Panc1 (cell line): ENCODE measurements at regions not wholly inside any gene's neighbourhood (a gene's known extent, or its start where the extent isn't known, plus 50 kb on each side); places are given as distances from the start of the nearest gene placed in this dataset.

Source experiments
- ATAC-seq: fragments of 200-7000 bp; cut with Tn5 transposase; 2 replicates; pipeline ENCODE4 v1.9.1; 2020; ENCODE audit warnings: mild to moderate bottlenecking, moderate library complexity
- BruUV-seq: library from RNA; stranded (reverse); fragments of 400-500 nt; replicated peaks from 2 replicates; lab custom pipeline; 2021; lab: Mats Ljungman, UMichigan
- CTCF ChIA-PET: fragments of 300-600 bp; sonication (Branson Sonifier 250); formaldehyde crosslinking; loops from one replicate; lab custom pipeline; 2022; ENCODE audit warnings: antibody characterized with exemption; lab: Charles Lee
- POLR2A ChIA-PET: fragments of 300-600 bp; sonication (Branson Sonifier 250); formaldehyde crosslinking; loops from one replicate; lab custom pipeline; 2022; ENCODE audit warnings: antibody characterized with exemption; lab: Charles Lee
- DNase-seq: peaks from one replicate; pipeline ENCODE4 v3.0.0-alpha.2; 2010; ENCODE audit warnings: low read depth, low spot score
- H3K27ac ChIP-seq: 2 replicates; pipeline ENCODE4 v1.5.1; 2011; ENCODE audit warnings: mild to moderate bottlenecking, low read length, inconsistent platforms
- H3K27me3 ChIP-seq: fragments of 200-500 bp; sonication (Bioruptor generic); 2 replicates; pipeline ENCODE4 v1.6.0; 2014; ENCODE audit warnings: low read length, inconsistent platforms; ENCODE audit not compliant: control insufficient read depth, insufficient read depth
- H3K36me3 ChIP-seq: fragments of 200-500 bp; sonication (Bioruptor generic); 2 replicates; pipeline ENCODE4 v1.5.1; 2014; ENCODE audit warnings: inconsistent platforms, mild to moderate bottlenecking, low read length, moderate library complexity; ENCODE audit not compliant: control insufficient read depth, insufficient read depth
- H3K4me1 ChIP-seq: 2 replicates; pipeline ENCODE4 v1.5.1; 2011; ENCODE audit warnings: inconsistent platforms, mild to moderate bottlenecking, low read length, moderate library complexity; ENCODE audit not compliant: control insufficient read depth, insufficient read depth
- H3K4me3 ChIP-seq, 2 experiments: 2 replicates each; pipeline ENCODE4 v1.5.1; 2011 to 2012; ENCODE audit warnings: low read depth in 2 of 2, low read length in 2 of 2, mild to moderate bottlenecking in 2 of 2, inconsistent platforms in 1 of 2, moderate library complexity in 1 of 2
- H3K9me3 ChIP-seq: fragments of 200-500 bp; sonication (Bioruptor generic); 2 replicates; pipeline ENCODE4 v1.5.1; 2014; ENCODE audit warnings: low read depth, mild to moderate bottlenecking, inconsistent platforms, low read length, moderate library complexity; ENCODE audit not compliant: control insufficient read depth, insufficient read depth
- POLR2AphosphoS5 ChIP-seq: IDR thresholded peaks from 2 replicates; pipeline ENCODE4 v1.6.1; 2012; ENCODE audit warnings: mild to moderate bottlenecking, low read depth, low read length, moderate library complexity
- SIN3A ChIP-seq: IDR thresholded peaks from 2 replicates; pipeline ENCODE4 v1.6.1; 2012; ENCODE audit warnings: low read depth, mild to moderate bottlenecking, low read length, moderate library complexity, borderline replicate concordance; ENCODE audit not compliant: insufficient read depth
- TCF7L2 ChIP-seq: IDR thresholded peaks from 2 replicates; pipeline ENCODE4 v1.6.1; 2011; ENCODE audit warnings: mild to moderate bottlenecking, low read depth, low read length, inconsistent platforms
- in situ Hi-C: cut with HindIII; loops from 2 replicates; pipeline ENCODE4 v1.10.0; 2016; ENCODE audit warnings: low sequenced_read_pairs, low pct_unique_long_range_greater_than_20kb
- intact Hi-C: fragments of 100-400 bp; cut with micrococcal nuclease; formaldehyde crosslinking; loops from one replicate; pipeline ENCODE4 v1.10.0; 2022; ENCODE audit not compliant: unreplicated experiment
- TF ChIP-seq, protein P1 (sequence below): fragments of 450-650 bp; IDR thresholded peaks from 2 replicates; pipeline ENCODE4 v1.5.1; 2017; ENCODE audit warnings: mild to moderate bottlenecking
- TF ChIP-seq, protein P2 (sequence below), 2 experiments: IDR thresholded peaks; 2 replicates each; pipeline ENCODE4 v1.6.1; 2011 to 2012; ENCODE audit warnings: low read depth in 2 of 2, control low read depth in 1 of 2, low read length in 1 of 2, mild to moderate bottlenecking in 1 of 2, moderate library complexity in 1 of 2; ENCODE audit not compliant: insufficient read depth in 1 of 2

DNA sequence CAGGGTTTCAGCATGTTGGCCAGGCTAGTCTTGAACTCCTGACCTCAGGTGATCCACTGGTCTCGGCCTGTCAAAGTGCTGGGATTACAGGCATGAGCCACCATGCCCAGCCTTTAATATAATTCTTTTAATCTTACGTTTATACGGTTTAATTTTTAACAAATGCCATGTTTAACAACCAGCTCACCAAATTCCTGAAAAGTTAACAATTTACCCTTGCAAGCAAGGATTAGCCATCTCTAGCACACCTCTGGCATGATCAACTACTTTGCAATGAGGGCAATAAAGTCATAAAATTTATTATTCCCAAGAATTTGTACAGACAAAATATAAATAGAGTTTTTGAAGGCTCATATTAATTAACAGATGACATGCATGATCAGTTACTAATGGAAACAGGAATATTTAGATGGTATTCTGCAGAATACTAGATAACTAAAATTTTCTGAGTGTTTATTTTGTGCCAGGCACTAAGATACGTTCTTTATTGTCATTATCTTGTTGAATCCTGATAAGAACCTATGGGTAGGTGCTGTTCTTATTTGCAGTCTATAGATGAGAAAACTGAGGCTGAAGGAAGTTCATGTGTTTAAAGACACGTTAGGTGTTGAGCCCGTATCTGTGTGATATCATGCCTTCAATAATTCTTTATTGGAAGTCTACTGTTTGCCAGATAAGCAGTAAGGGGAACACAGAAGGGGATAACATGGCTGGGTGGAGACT, 190.1 kb downstream of the CDCA7 start:
- TF ChIP-seq POLR2AphosphoS5 (no peak), TCF7L2 (no peak), SIN3A (no peak)
- TF ChIP-seq, protein P1, sequence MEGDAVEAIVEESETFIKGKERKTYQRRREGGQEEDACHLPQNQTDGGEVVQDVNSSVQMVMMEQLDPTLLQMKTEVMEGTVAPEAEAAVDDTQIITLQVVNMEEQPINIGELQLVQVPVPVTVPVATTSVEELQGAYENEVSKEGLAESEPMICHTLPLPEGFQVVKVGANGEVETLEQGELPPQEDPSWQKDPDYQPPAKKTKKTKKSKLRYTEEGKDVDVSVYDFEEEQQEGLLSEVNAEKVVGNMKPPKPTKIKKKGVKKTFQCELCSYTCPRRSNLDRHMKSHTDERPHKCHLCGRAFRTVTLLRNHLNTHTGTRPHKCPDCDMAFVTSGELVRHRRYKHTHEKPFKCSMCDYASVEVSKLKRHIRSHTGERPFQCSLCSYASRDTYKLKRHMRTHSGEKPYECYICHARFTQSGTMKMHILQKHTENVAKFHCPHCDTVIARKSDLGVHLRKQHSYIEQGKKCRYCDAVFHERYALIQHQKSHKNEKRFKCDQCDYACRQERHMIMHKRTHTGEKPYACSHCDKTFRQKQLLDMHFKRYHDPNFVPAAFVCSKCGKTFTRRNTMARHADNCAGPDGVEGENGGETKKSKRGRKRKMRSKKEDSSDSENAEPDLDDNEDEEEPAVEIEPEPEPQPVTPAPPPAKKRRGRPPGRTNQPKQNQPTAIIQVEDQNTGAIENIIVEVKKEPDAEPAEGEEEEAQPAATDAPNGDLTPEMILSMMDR: no peak
- TF ChIP-seq, protein P2, sequence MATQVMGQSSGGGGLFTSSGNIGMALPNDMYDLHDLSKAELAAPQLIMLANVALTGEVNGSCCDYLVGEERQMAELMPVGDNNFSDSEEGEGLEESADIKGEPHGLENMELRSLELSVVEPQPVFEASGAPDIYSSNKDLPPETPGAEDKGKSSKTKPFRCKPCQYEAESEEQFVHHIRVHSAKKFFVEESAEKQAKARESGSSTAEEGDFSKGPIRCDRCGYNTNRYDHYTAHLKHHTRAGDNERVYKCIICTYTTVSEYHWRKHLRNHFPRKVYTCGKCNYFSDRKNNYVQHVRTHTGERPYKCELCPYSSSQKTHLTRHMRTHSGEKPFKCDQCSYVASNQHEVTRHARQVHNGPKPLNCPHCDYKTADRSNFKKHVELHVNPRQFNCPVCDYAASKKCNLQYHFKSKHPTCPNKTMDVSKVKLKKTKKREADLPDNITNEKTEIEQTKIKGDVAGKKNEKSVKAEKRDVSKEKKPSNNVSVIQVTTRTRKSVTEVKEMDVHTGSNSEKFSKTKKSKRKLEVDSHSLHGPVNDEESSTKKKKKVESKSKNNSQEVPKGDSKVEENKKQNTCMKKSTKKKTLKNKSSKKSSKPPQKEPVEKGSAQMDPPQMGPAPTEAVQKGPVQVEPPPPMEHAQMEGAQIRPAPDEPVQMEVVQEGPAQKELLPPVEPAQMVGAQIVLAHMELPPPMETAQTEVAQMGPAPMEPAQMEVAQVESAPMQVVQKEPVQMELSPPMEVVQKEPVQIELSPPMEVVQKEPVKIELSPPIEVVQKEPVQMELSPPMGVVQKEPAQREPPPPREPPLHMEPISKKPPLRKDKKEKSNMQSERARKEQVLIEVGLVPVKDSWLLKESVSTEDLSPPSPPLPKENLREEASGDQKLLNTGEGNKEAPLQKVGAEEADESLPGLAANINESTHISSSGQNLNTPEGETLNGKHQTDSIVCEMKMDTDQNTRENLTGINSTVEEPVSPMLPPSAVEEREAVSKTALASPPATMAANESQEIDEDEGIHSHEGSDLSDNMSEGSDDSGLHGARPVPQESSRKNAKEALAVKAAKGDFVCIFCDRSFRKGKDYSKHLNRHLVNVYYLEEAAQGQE (IDR thresholded peaks at IDR 0.05; ENCODE audit: insufficient read depth in 1 of 2, low read depth in 2 of 2, low read length in 1 of 2): no peak
- ChIA-PET CTCF (no interaction called here), POLR2A (no interaction called here)
- Histone ChIP-seq H3K27me3 (no peaks in the 10 kb centered on the region), H3K4me1 (no peaks in the 10 kb centered on the region), H3K36me3 (no peaks in the 10 kb centered on the region), H3K27ac (no peak overlapping the region), H3K4me3 (no peak overlapping the region), H3K9me3 (no peaks in the 10 kb centered on the region)
- intact Hi-C loops (no loop called here), in situ Hi-C loops (no loop called here)
- ATAC-seq: no peak
- BruUV-seq: no TSS peak
- DNase-seq: no peak

DNA sequence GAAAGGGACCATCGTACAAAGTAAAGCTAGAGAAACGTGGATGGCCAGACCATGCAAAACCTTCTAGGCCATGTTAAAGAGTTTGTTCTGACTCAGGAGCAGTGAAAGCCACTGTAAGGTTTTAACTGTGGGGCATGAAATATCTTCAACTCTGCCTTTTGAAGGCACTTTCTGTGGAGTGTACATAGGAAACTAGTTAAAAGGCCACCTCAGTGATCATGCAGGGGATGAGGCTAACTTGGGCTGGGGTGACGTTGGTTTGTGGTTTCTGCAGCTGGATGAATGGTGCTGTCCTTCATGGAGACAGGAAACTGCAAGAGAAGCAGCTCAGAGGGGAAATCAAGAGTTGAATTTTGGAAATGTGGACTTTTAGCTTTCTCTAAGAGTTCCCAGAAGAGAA, 190.7 kb downstream of the CDCA7 start:
- in situ Hi-C loops (no loop called here), intact Hi-C loops (no loop called here)
- no peak for TF ChIP-seq POLR2AphosphoS5
- no peak for TF ChIP-seq TCF7L2
- no peak for ATAC-seq
- Histone ChIP-seq H3K36me3 (no peaks in the 10 kb centered on the region), H3K9me3 (no peaks in the 10 kb centered on the region), H3K27me3 (no peaks in the 10 kb centered on the region), H3K4me1 (no peaks in the 10 kb centered on the region), H3K27ac (no peak overlapping the region), H3K4me3 (no peak overlapping the region)
- ChIA-PET POLR2A (no interaction called here), CTCF (no interaction called here)
- DNase-seq: no peak
- no TSS peak for BruUV-seq

DNA sequence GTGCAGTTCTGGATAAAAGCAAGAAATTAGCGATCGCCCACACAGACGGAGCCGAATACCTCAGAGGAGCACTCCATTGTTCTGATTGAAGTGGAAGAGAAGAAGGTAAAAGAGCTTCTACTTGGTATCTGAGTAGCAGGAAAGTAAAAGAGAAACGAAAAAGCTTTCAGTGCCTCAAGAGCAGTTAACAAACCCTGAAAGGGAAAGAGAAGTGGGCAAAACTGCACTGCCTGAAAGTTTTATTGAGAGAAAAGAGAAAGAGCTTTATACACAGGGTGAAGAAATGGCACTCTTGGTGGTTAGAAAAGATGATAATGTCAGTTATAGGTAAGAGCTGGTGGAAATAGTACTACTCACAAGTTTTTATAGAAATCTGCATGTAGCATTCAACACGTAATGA, 192.8 kb downstream of the CDCA7 start:
- ChIA-PET POLR2A (interaction anchor here (0.6 kb wide), 1 partner anchor 387 kb away, joined by 4 read pairs; no protein-coding TSS in a partner anchor), CTCF (no interaction called here)
- no peaks in the 10 kb centered on the region for H3K4me1 ChIP-seq
- no peaks in the 10 kb centered on the region for H3K36me3 ChIP-seq
- no peak overlapping the region for H3K27ac ChIP-seq
- in situ Hi-C loops: no loop called here
- BruUV-seq: no TSS peak
- no peak for DNase-seq
- no peaks in the 10 kb centered on the region for H3K27me3 ChIP-seq
- intact Hi-C loops: no loop called here
- no peaks in the 10 kb centered on the region for H3K9me3 ChIP-seq
- ATAC-seq: no peak
- H3K4me3 ChIP-seq: no peak overlapping the region
- TF ChIP-seq TCF7L2 (no peak), POLR2AphosphoS5 (no peak), SIN3A (no peak)
- TF ChIP-seq, protein P1: no peak
- TF ChIP-seq, protein P2 (IDR thresholded peaks at IDR 0.05; ENCODE audit: insufficient read depth in 1 of 2, low read depth in 2 of 2, low read length in 1 of 2): no peak
